CD4-positive, alpha-beta T cell treated with Interleukin-15 for 4 hours (primary cell): ENCODE measurements at regions not wholly inside any gene's neighbourhood (a gene's known extent, or its start where the extent isn't known, plus 50 kb on each side); places are given as distances from the start of the nearest gene placed in this dataset.
"Not testable (repeated sequence)": the region's sequence is repeated elsewhere in the genome, so short reads cannot be mapped to it uniquely, and the experiment has no call there.

ENCODE experiments used
- DNase-seq: peaks from one replicate; pipeline ENCODE4 v3.0.0-alpha.2; 2020; ENCODE audit warnings: low spot score

DNA sequence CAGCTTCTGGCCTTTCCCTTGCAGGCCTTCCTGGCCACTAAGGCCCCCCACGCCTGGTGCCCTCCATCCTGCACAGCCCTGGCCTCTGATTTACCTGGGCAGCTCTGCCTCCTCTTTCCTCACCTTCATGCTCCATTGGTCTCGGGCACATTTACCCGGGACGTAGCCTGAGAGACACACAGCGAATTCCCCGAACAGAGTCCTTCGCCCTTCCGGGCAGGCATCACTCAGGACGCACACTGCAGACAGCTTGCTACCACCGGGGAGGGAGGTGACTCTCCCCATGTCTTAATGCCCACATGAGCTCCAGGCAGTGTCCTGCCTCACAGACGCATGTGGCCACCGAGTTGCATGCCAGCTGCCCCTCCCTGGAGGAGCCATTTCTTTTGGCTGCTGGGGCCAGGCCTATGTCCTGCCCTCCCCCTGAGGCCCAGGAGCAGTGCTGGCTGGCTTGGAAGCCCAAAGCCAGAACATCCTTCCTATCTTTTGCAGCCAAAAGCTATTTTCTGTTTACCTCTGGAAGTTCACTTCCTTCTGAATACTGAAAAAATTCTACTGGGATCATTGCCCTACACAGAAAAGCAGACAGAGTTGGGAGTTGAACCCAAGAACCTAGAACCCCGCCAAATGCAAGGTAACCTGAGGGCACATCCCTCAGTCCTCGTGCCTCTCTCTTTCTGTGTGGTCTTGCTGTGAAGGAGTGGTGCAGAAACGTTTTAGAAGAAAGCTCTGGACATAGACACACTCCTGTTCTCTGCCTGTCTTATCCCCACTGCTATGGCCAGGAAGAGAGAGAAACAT, 209.5 kb downstream of the TOMM20 start:
- no peak for DNase-seq

DNA sequence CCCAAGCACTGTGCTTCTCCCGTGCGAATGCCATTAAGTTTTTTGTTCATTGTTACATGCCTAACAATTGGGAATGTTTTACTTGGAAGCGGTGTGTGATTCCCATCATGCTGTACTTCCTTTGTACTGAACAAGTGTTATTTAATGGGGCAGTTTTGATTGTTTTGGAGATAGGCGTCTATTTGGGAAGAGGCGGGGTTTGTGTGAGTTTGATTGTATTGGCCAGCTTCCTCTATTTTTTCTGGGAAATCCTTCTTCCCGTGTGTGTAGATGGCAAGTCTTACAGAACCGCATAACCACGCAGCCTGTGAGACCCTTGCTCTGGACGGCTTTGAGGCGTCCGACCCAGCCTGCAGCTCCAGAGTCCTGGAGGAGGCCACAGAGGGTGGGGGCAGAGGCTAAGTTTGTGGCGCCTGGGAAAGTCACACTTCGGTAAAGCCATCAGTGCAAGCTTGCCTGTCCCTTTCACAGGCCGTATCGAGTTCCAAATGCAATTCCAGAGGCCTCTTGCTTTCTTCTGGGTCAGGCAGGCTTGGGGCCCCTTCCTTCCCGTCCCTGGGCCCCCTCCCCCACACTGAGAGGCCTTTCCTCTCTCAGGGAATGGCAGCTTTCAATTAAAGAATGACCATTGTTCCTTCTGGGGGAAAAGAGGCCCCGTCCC, 210.3 kb downstream of the TOMM20 start:
- DNase-seq, result no peak

DNA sequence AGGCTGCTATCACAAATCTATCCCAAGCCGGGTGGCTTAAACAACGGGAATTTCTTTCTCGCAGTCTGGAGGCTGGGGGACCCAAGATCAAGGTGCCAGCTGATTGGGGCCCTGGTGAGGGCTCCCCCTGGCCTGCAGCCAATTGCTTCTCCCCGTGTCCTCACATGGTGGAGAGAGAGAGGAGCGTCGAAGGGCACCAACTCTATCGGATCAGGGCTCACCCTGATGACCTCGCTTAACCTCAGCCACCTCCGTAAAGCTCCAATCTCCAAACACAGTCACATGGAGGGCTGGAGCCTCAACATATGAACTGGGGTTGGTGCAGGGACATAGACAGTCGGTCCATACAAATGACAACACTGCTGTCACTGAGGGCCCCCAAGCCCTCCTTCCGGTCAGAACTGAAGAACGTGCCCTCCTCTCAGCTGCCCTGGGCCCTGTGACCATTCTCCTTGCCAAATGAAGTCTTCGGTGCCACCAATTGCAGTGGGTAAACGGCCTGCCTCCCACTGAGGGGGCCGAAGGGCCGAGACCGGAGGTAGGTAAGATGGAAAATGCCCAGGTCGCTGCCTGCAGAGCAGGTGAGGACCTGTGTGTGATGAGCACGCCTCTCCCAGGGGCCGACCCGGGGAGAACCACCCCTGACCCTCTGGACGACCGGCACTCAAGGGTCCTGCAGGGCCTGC, 211.0 kb downstream of the TOMM20 start:
- DNase-seq, result no peak

- DNase-seq, result no peak
Measured at GRCh38 chr1:234916840-234917239, 211.8 kb downstream of the TOMM20 start.

- DNase-seq, result no peak
Measured at GRCh38 chr1:234915924-234916675, 212.5 kb downstream of the TOMM20 start.

GRCh38 chr1:234914606-234915290, 213.9 kb downstream of the TOMM20 start:
- DNase-seq, result no peak

GRCh38 chr1:234913771-234914170, 214.9 kb downstream of the TOMM20 start:
- DNase-seq, result no peak

- DNase-seq, result no peak
Measured at GRCh38 chr1:234913278-234913649, 215.4 kb downstream of the TOMM20 start.

GRCh38 chr1:234912548-234913277, 215.9 kb downstream of the TOMM20 start:
- DNase-seq, result no peak

- DNase-seq, result peak; percentile 49
Measured at GRCh38 chr1:234911787-234912186, 216.8 kb downstream of the TOMM20 start.

- DNase-seq, result not testable (repeated sequence)
Measured at GRCh38 chr1:234911136-234911535, 217.5 kb downstream of the TOMM20 start.

DNA sequence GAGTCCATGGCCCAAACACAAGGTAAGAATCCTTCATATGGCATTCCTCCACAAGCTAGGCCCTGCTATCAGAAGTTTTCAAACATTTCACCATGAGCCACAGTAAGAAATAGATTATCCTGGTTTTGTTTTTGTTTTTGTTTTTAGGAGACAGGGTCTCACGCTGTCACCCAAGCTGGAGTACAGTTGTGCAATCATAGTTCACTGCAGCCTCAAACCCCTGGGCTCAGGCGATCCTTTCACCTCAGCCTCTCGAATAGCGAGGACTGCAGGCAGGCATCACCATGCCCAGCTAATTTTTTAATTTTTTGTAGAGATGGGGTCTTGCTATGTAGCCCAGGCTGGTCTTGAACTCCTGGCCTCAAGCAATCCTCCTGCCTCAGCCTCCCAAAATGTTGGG, 218.8 kb downstream of the TOMM20 start:
- DNase-seq, result no peak

- DNase-seq, result no peak
Measured at GRCh38 chr1:234909307-234909810, 219.3 kb downstream of the TOMM20 start.

DNA sequence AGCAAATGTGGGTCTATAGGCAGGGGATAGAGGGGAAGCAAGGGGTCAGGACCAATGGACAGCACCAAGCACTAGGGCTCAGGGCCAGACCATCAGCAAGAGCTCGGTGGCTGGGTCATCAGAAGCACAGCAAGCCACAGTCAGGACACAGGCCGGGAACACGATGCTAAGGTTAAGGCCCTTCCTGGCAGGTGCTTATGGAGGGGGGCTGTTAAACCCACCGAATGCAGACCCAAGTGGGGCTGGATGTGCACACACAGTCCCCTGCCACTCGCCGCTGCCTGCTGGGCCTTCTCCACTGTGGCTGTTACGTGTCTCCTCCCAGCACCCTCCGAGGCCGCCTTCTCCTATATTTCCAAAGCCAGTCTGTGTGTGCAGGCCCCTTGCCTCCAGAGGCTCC, 220.1 kb downstream of the TOMM20 start:
- DNase-seq, result no peak

- DNase-seq, result no peak
Measured at GRCh38 chr1:234907940-234908405, 220.7 kb downstream of the TOMM20 start.

DNA sequence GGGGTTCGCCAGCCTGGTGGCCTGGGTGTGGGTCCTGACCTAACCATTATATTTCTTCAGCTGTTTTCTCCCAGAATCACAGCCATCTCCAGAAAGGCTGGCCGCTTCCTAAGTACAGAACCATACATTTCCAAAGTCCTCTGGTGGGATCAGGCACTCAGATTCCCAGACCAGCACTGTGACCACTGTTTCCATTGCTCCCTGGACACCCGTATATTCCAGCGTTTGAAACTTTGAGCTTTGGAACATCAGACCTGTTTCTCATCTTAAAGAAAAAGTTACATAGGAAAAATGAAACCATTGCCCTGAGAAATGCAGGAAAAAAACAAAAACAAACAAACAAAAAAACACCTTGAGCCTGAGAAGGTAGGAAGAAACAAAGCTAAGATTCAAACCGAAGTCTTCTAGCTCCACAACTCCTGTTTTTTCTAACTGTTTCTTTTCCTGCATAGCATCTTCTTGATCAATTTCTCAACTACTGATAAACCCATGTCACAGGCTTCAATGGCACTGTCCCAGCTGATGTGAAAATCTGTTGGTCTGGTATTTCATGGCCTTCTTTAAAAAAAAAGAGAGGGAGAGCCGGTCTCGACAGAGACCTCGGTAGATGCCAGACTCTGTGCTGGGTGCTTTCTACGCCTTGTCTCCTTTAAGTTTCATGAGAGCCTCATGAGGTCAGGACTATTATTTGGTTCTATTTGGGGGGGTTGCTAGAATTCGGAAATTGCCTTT, 221.3 kb downstream of the TOMM20 start:
- no peak for DNase-seq

DNA sequence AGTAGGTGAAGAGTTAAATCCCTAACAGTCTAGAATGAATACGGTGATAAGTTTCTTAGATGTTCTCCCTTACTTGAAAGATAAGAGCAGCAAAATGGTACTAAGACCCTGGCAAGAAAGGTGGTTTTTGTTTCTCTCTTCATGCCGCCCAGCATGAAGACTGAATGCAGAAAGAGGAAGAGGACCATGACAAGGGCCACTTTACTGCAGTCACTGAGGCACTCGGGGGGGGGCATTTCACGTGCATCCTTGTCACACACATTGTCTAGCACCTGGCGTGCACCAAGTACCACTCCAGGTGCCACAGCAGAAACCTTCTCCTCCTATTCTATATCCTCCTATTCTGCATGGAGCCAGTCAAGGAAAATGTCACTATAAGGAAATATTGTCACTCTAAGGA, 222.0 kb downstream of the TOMM20 start:
- no peak for DNase-seq

DNA sequence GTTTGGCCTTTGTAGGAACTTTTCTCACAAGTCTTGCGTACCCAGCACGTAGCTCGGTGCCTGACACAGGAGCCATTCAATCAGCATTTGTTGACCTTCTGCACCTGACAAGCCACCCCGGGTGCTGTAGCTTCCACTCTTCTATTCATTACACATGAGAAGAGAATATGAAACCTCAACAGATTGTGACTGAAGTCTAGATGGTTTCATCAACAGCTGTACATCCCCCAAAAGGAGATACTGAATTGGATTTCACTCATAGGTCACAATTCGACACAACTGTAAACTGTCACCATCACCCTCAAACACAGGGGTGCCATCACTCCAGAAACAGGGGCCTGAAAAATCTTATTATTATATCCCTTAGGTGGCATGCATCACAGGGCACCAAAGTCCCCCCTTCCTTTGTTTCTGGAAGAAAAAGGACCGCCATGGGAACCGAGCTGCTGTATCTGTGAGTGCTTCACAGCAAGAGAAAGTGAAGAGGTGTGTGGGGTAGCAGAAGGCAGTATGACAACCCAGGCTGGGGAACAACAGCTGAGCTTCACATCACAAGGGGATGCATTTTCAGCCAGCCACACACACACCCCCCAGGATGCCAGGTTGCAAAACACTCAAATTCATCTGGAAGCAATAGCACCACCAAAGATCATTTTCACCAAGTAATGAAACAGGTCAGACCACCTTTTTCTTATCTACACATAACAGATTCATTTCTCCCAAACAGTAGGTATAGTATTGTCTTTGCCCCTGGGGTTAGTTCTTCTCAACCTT, 225.7 kb downstream of the TOMM20 start:
- DNase-seq, result no peak

GRCh38 chr1:234901491-234902049, 227.1 kb downstream of the TOMM20 start:
- DNase-seq, result no peak
